ENCODE measurements at regions not wholly inside any gene's neighbourhood (a gene's known extent, or its start where the extent isn't known, plus 50 kb on each side); places are given as distances from the start of the nearest gene placed in this dataset.

- no peak for DNase-seq
Measured at GRCh38 chr12:105820429-105821125, 318.2 kb downstream of the NUAK1 start.

- DNase-seq: no peak
Measured at GRCh38 chr12:105822131-105823105, 316.3 kb downstream of the NUAK1 start.

- DNase-seq: no peak
Measured at GRCh38 chr12:105823810-105824209, 314.9 kb downstream of the NUAK1 start.

- DNase-seq: no peak
Measured at GRCh38 chr12:105825141-105825540, 313.6 kb downstream of the NUAK1 start.

GRCh38 chr12:105831372-105831771 lies 307.4 kb downstream of the NUAK1 start:
- DNase-seq: no peak

GRCh38 chr12:105832021-105832420 lies 306.7 kb downstream of the NUAK1 start:
- DNase-seq: no peak

GRCh38 chr12:105832806-105833205 lies 305.9 kb downstream of the NUAK1 start:
- DNase-seq: no peak

- no peak for DNase-seq
Measured at GRCh38 chr12:105834496-105834895, 304.3 kb downstream of the NUAK1 start.

GRCh38 chr12:105835580-105836241 lies 303.0 kb downstream of the NUAK1 start:
- DNase-seq: no peak

- DNase-seq: no peak
Measured at GRCh38 chr12:105836242-105836622, 302.5 kb downstream of the NUAK1 start.

- DNase-seq: no peak
Measured at GRCh38 chr12:105839629-105840127, 299.1 kb downstream of the NUAK1 start.

GRCh38 chr12:105840384-105840783 lies 298.4 kb downstream of the NUAK1 start:
- DNase-seq: no peak

- DNase-seq: no peak
Measured at GRCh38 chr12:105841840-105842239, 296.9 kb downstream of the NUAK1 start.

GRCh38 chr12:105843561-105843960 lies 295.2 kb downstream of the NUAK1 start:
- no peak for DNase-seq

- no peak for DNase-seq
Measured at GRCh38 chr12:105843986-105844760, 294.6 kb downstream of the NUAK1 start.

- no peak for DNase-seq
Measured at GRCh38 chr12:105846331-105846730, 292.4 kb downstream of the NUAK1 start.

- DNase-seq: no peak
Measured at GRCh38 chr12:105847068-105847467, 291.7 kb downstream of the NUAK1 start.

GRCh38 chr12:105848286-105848685 lies 290.5 kb downstream of the NUAK1 start:
- DNase-seq: no peak

- no peak for DNase-seq
Measured at GRCh38 chr12:105850103-105850968, 288.4 kb downstream of the NUAK1 start.

- no peak for DNase-seq
Measured at GRCh38 chr12:105852496-105852895, 286.3 kb downstream of the NUAK1 start.

GRCh38 chr12:105852951-105853350 lies 285.8 kb downstream of the NUAK1 start:
- no peak for DNase-seq
